Stimulated activated CD4-positive, alpha-beta T cell treated with anti-CD3 and anti-CD28 coated beads, Interleukin-12 subunit alpha, Interleukin-12 subunit beta, amount 100 ng/mL, for 48 hours (primary cell): ENCODE measurements at regions not wholly inside any gene's neighbourhood (a gene's known extent, or its start where the extent isn't known, plus 50 kb on each side); places are given as distances from the start of the nearest gene placed in this dataset.

Experiments
- DNase-seq, 3 donors: peaks; one replicate each; pipeline ENCODE4 v3.0.0-alpha.2; 2020; ENCODE audit warnings: low read depth in 2 of 3, low spot score in 1 of 3

DNA sequence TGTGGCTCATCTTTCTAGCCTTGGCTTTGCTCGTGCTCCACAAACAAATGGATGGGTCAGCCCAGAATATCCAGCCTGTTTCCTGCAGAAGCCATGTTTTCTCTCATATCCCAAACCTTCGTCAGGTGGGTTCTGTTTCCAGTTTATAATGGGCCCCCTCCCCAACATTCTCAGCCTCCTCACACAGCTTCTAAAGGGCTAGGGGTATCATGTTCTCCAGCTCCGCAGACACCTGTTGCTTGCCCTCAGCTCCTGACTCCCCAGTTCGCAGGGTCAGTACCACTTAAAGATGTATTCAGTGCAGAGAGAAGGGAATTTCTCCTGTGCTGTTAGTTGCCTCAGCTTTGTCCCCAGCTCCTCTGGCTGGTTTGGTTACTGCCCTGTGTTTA lies 447.3 kb upstream of the JARID2 start:
- no peak for DNase-seq

GRCh38 chr6:14798996-14799588 lies 446.8 kb upstream of the JARID2 start:
- no peak for DNase-seq

DNA sequence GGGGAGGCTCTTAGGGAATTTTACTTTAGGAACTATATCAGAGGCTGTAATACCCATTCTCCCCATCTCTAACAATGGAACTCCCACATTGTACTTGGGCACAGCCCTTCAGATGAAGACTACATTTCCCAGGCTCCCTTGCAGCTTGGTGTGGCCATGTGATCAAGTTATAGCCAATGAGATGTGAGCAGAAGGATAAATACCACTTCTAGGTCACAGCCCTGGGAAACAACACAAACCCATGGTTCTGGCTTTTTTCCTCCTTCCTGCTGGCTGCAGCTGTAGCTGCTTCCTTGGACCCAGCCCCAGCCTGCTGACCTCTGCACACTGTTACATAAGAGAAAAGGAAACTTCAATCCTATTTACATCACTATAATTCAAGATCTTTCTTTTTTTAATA lies 445.9 kb upstream of the JARID2 start:
- peak in 2 of 3 donors; percentile 17 to 29 for DNase-seq

- no peak for DNase-seq
Observed at GRCh38 chr6:14802514-14803160, 443.2 kb upstream of the JARID2 start.

- DNase-seq, result no peak
Observed at GRCh38 chr6:14804001-14804784, 441.7 kb upstream of the JARID2 start.

GRCh38 chr6:14804785-14805210 lies 441.1 kb upstream of the JARID2 start:
- no peak for DNase-seq

DNA sequence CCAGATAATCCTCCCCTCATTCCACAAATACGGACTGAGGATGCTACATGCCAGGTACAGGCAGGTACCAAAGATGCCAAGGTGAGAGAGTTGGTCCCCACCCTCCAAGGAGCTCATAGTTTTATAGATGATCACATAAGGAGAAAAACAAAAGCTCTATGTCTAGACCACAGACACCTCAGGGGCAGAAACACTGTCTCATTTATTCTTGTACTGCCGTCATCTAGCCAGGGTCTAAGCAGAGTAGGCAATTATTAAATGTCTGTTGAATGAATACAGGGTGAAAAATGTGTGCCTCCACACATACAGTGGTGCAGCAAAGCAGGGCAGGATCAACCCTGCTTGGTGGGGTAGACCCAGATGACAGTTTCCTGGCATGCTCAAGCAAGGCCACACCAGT lies 439.8 kb upstream of the JARID2 start:
- DNase-seq, result no peak

- DNase-seq, result no peak
Observed at GRCh38 chr6:14807130-14807529, 438.7 kb upstream of the JARID2 start.

GRCh38 chr6:14807971-14808370 lies 437.9 kb upstream of the JARID2 start:
- DNase-seq, result no peak

DNA sequence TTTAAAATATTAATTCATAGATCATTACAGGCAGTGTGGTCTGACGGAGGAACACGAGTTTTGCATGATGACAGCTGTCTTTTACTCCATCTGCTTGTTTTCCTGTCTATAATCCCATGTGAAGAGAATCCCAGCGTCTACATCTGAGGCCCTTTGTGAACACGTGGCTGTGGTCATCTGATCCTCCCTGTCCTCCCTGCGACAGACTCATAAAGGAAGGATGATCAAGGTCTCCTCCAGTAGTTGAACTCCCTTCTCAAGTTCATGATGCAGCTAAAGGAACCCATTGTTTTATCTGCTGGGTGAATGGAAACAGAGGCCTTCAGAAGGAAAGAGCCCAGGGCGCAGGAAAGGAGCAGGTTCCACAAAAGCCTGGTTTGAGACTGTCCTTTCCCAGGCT lies 435.8 kb upstream of the JARID2 start:
- DNase-seq, result no peak

- DNase-seq, result no peak
Observed at GRCh38 chr6:14811775-14812428, 434.0 kb upstream of the JARID2 start.

- no peak for DNase-seq
Observed at GRCh38 chr6:14814016-14814415, 431.9 kb upstream of the JARID2 start.

DNA sequence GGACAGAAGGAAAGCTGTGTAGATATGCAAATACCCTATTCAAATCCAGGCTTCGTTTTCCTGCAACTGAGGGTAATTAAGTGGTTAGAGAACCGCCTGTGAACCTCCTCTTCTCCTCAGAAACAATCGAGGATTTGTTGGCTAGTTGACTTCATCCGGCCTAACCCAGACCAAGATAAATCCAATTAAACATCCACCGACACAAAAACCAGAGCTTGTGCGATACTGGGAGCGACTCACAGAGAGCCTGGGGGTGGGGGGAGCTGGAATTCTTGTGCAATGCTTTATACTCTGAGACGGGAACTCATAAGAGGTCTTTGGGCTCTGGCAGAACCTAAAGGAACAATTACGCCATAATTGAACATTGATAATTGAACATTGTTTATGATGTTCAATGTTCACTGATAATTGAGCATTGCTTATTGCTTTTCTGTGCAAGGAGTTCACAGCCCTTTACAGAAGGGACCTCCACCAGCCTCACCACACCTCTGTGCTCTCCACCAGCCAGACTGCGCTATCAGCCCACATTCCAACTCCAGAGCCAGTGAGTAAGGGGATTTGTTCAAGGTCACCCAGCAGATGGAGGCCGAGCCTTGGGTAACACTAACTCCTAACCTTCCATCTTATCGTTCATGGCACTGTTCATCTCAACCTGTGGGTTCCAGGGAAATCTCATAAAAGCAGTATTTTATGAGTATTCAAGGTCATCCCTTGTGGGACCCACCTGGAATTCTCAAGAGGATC lies 429.6 kb upstream of the JARID2 start:
- no peak for DNase-seq

DNA sequence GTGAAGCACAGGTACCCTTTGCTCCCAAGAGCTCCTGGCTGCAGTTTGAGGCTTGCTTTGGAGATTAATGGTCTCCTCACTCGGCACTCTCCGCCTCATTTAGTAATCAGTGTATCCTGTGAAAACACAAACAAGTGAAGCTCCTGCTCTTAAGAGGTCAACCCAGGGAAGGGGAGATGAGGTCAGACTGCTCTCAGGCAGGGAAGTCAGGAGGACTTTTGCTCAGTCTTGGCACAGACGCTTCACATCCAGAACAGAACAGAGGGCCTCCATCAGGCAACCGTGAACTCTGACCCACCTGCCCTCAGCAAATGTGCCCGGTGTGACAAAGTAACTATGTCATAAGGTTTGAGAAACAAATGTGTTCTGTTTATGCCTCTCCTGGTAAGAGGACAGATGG lies 428.8 kb upstream of the JARID2 start:
- DNase-seq, result no peak

DNA sequence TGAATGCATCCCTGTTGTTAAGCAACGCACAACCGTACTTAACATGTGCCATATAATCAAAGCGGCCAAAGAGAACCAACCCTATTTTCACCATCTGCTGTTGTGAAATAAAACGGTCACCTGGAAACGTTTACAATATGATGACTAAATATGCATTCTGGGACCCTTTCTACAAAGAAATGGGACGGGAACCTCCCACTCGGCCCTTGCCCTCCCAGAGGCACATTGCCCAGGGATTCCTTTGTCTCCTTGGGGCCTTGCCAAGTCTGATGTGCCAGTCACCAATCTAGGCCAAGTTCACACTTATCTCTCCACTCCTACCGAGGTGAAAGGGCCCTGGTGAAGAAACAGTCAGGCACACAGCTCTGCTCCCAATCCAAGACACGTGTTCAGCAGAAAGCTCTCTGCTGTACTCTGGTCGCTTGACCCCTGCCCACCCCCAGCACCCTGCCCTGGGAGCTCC lies 427.4 kb upstream of the JARID2 start:
- DNase-seq, result no peak

DNA sequence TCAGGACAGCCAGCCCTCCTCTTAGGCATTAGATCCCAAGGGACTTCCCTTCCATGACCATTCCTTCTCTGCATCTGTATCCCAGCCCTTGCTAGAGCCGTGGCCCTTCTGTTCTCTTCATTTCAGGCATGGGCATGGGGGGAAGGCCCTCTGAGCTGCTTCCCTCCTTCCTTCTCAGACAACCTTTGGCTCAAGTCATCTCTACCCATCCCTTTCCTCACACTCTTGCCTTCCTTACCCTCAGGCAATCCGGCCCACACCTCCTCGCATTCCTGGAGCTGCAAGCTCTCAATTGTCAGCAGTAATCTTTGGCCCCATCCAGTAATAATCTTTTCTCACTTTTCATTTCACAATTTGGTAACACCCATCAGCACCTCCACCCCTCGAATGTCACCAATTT lies 426.9 kb upstream of the JARID2 start:
- DNase-seq, result no peak

DNA sequence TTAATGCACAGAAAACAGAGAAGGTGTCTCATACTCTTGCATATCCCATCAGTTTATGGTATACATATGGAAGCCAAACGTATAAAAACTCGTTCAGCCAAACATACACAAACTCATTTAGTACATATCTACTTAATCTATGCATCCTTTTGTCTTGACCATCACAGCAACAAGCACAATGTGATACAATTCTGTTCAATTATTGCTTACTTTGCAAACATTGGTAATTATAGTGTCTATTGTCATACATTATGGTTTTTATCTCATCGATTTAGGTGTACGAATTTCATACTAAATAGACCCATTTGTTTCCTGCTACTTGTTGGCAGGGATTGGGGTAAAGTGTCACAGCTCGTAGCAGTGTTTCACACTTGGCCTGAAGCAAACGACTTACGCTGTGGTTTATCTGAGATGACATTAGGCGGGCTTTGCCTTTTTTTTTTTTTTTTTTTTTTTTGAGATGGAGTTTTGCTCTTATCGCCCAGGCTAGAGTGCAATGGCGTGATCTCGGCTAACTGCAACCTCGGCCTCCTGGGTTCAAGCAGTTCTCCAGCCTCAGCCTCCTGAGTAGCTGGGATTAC lies 425.9 kb upstream of the JARID2 start:
- DNase-seq, result no peak

GRCh38 chr6:14822012-14822553 lies 423.8 kb upstream of the JARID2 start:
- DNase-seq, result no peak

DNA sequence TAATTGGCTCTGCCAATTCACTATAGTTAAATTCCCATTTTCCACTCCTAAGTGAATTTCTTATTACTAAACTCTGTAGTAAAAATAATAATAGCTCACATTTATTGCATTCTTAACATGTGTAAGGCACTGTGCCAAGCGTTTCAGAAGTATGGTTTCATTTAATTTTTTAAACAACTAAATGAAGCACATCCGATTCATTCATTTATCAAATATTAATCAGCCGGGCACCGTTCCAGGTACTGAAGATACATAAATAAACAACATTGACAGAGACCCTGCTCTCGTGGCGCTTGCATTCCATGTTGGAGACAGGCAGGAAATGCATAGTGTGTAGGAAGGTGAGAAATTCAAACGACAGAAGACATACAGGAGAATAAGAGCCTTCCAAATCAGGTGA lies 423.2 kb upstream of the JARID2 start:
- no peak for DNase-seq

GRCh38 chr6:14824060-14824459 lies 421.8 kb upstream of the JARID2 start:
- no peak for DNase-seq
